Progenitor cell of endocrine pancreas (in vitro differentiated cells): ENCODE measurements at regions not wholly inside any gene's neighbourhood (a gene's known extent, or its start where the extent isn't known, plus 50 kb on each side); places are given as distances from the start of the nearest gene placed in this dataset.

Experiments
- DNase-seq: peaks from one replicate; pipeline ENCODE4 v3.0.0; 2021; ENCODE audit warnings: low spot score; ENCODE audit not compliant: unreplicated experiment
- H3K27ac Mint-ChIP-seq: 2 replicates; pipeline ENCODE4 v1.8.0; 2021; ENCODE audit warnings: mild to moderate bottlenecking, moderate library complexity, mixed read lengths
- H3K27me3 Mint-ChIP-seq: 2 replicates; pipeline ENCODE4 v1.8.0; 2021; ENCODE audit warnings: mixed read lengths
- H3K36me3 Mint-ChIP-seq: 2 replicates; pipeline ENCODE4 v1.8.0; 2022; ENCODE audit warnings: mixed read lengths; ENCODE audit not compliant: insufficient read depth
- H3K4me1 Mint-ChIP-seq: 2 replicates; pipeline ENCODE4 v1.8.0; 2021; ENCODE audit warnings: low read depth, mixed read lengths
- H3K4me3 Mint-ChIP-seq: 2 replicates; pipeline ENCODE4 v1.8.0; 2021; ENCODE audit warnings: low read depth, mild to moderate bottlenecking, moderate library complexity, mixed read lengths
- H3K9me3 Mint-ChIP-seq: 2 replicates; pipeline ENCODE4 v1.8.0; 2021; ENCODE audit warnings: low read depth, mixed read lengths
- TF ChIP-seq, protein P1 (sequence below): fragments of 200-600 bp; sonication (generic); IDR thresholded peaks from one replicate; pipeline ENCODE4 v1.5.0; 2021; ENCODE audit warnings: antibody characterized with exemption, mild to moderate bottlenecking; ENCODE audit not compliant: unreplicated experiment

GRCh38 chr12:60345442-60345841 lies 749.6 kb downstream of the SLC16A7 start:
- Mint-ChIP-seq H3K27me3 (no peaks in the 10 kb centered on the region), H3K36me3 (no peaks in the 10 kb centered on the region), H3K4me3 (no peak overlapping the region), H3K27ac (no peak overlapping the region), H3K9me3 (no peaks in the 10 kb centered on the region), H3K4me1 (no peaks in the 10 kb centered on the region)
- TF ChIP-seq, protein P1, sequence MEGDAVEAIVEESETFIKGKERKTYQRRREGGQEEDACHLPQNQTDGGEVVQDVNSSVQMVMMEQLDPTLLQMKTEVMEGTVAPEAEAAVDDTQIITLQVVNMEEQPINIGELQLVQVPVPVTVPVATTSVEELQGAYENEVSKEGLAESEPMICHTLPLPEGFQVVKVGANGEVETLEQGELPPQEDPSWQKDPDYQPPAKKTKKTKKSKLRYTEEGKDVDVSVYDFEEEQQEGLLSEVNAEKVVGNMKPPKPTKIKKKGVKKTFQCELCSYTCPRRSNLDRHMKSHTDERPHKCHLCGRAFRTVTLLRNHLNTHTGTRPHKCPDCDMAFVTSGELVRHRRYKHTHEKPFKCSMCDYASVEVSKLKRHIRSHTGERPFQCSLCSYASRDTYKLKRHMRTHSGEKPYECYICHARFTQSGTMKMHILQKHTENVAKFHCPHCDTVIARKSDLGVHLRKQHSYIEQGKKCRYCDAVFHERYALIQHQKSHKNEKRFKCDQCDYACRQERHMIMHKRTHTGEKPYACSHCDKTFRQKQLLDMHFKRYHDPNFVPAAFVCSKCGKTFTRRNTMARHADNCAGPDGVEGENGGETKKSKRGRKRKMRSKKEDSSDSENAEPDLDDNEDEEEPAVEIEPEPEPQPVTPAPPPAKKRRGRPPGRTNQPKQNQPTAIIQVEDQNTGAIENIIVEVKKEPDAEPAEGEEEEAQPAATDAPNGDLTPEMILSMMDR, result no peak
- DNase-seq, result no peak

DNA sequence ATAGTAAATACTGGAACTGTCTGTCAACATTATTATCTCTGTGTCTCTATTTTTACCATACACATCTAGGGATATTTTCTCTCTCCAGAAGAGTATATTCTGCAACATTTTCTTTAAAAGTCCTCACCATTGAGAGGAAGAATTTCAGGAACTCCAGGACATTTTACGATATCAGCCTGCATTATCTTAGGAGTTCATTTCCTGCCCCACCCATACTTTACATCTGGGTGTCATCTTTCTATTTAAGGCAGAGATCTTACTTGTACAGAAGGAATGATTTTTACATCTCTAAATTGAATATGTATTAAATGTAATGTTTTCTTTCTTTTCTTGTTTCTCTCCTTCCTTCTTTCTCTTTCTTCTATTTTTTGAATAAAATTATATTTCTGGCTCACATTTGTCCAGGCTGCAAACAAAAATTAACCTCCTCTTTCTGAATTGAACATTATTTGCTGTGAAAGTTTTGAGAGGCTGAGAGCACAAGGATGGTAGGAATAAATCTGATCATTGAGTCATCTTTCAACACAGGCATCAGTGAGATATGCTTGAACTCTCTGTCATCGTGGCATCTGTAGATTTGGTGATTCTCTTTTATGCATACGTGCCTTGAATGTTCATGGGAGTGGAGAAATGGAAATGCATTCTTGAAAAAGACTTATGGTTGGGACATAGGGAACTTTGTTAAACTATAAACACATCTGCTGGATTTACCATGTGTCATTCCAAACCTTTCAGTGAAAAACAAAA lies 753.6 kb downstream of the SLC16A7 start:
- Mint-ChIP-seq H3K27me3 (no peaks in the 10 kb centered on the region), H3K9me3 (no peaks in the 10 kb centered on the region), H3K27ac (no peak overlapping the region), H3K36me3 (no peaks in the 10 kb centered on the region), H3K4me3 (no peak overlapping the region), H3K4me1 (no peaks in the 10 kb centered on the region)
- TF ChIP-seq, protein P1, result no peak
- DNase-seq, result no peak

DNA sequence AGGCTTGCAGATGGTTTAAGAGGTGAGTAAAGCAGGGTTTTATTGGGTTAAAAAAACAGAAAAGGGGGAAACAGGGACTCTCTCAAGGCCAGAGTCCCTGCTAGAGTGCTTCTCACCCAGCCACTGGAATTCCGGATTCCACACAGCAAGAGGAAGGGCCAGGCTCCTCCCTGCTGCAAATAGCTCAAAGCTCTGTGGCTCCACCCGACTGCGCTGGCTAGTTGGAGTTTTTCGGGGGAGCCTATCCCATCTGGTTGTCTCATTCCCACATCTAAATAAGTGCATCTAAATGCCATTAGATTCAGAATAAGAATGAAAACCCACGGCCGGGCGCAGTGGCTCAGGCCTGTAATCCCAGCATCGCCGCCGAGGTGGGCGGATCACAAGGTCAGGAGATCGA lies 791.5 kb downstream of the SLC16A7 start:
- H3K4me3 Mint-ChIP-seq, result no peak overlapping the region
- DNase-seq, result no peak
- TF ChIP-seq, protein P1, result no peak
- no peaks in the 10 kb centered on the region for H3K27me3 Mint-ChIP-seq
- no peaks in the 10 kb centered on the region for H3K4me1 Mint-ChIP-seq
- H3K36me3 Mint-ChIP-seq, result no peaks in the 10 kb centered on the region
- H3K9me3 Mint-ChIP-seq, result peaks cover 11% of the 10 kb centered on the region
- H3K27ac Mint-ChIP-seq, result no peak overlapping the region

DNA sequence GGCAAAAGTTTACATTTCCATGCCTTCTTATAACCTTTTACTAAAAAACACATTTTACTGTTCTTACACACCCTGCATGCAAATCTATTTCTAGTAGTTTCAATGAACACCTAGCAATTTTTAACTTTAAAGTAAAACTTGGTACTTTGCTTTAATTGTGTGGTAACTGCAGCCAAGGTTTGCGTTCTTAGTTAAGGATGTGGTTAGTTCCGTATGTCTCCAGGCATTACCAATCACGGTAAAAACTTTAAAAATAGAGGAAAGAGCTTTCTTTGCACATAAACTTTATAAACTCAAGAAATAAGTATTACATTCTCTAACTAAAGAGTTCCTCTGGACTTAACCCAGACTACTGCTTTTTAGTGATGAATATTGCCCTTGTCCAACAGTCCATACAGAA lies 795.2 kb downstream of the SLC16A7 start:
- Mint-ChIP-seq H3K4me1 (no peaks in the 10 kb centered on the region), H3K27ac (no peak overlapping the region), H3K27me3 (no peaks in the 10 kb centered on the region), H3K4me3 (no peak overlapping the region), H3K36me3 (no peaks in the 10 kb centered on the region), H3K9me3 (no peaks in the 10 kb centered on the region)
- TF ChIP-seq, protein P1, result no peak
- DNase-seq, result no peak

DNA sequence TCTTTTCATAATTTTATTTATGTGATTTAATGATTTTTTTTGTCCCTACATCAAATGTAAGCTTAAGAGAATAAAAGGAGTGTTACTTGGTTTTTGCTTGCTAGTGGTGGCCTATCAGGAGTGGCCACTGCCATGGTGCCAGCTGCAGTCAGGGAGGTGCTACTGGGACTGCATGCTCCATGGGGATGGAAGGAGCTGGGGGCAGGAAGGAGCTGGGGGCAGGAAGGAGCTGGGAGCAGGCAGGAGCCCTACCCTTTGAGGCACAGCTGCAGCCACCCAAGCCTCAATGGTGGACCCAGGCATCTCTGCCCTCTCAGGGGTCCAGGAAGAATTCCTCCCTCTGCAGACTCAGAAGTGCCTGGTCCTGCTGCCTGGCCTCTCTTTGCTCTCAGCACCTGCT lies 796.0 kb downstream of the SLC16A7 start:
- Mint-ChIP-seq H3K4me1 (no peaks in the 10 kb centered on the region), H3K4me3 (no peak overlapping the region), H3K36me3 (no peaks in the 10 kb centered on the region), H3K27me3 (no peaks in the 10 kb centered on the region), H3K27ac (no peak overlapping the region), H3K9me3 (no peaks in the 10 kb centered on the region)
- no peak for DNase-seq
- TF ChIP-seq, protein P1, result no peak
